Epithelial cell of proximal tubule (primary cell): ENCODE measurements at regions not wholly inside any gene's neighbourhood (a gene's known extent, or its start where the extent isn't known, plus 50 kb on each side); places are given as distances from the start of the nearest gene placed in this dataset.

Experiments used
- DNase-seq: peaks from one replicate; pipeline ENCODE4 v3.0.0-alpha.2; 2011; ENCODE audit warnings: low read depth
- H3K4me3 ChIP-seq: 2 replicates; pipeline ENCODE4 v1.5.1; 2011; ENCODE audit warnings: low read depth, mild to moderate bottlenecking, low read length
- CTCF ChIP-seq: conservative IDR thresholded peaks from 2 replicates; pipeline ENCODE4 v1.5.1; 2012; ENCODE audit warnings: low read depth, mild to moderate bottlenecking, low read length

DNA sequence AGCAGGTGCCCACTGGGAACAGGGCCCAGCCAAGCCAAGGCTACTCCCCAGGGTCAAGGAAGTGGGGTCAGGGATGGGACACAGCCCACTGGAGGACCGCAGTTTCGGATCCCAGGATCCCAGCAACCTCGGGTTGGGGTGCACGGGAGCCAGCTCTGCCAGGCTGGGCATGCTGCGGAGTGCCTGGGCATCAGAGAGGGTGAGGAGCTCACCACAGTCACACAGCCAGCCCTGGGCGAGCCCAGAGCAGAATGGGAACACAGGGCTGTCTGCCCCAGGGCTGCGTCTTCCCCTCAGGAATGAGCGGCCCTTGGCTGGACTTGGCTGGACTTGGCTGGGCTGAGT, 74.3 kb upstream of the SLCO4A1 start:
- DNase-seq: no peak
- no peak overlapping the region for H3K4me3 ChIP-seq
- TF ChIP-seq CTCF: no peak

- TF ChIP-seq CTCF: no peak
- no peak for DNase-seq
- H3K4me3 ChIP-seq: no peak overlapping the region
Observed at GRCh38 chr20:62569615-62570014, 72.7 kb upstream of the SLCO4A1 start.

GRCh38 chr20:62570403-62570802, 71.9 kb upstream of the SLCO4A1 start:
- DNase-seq: no peak
- H3K4me3 ChIP-seq: no peak overlapping the region
- no peak for TF ChIP-seq CTCF

DNA sequence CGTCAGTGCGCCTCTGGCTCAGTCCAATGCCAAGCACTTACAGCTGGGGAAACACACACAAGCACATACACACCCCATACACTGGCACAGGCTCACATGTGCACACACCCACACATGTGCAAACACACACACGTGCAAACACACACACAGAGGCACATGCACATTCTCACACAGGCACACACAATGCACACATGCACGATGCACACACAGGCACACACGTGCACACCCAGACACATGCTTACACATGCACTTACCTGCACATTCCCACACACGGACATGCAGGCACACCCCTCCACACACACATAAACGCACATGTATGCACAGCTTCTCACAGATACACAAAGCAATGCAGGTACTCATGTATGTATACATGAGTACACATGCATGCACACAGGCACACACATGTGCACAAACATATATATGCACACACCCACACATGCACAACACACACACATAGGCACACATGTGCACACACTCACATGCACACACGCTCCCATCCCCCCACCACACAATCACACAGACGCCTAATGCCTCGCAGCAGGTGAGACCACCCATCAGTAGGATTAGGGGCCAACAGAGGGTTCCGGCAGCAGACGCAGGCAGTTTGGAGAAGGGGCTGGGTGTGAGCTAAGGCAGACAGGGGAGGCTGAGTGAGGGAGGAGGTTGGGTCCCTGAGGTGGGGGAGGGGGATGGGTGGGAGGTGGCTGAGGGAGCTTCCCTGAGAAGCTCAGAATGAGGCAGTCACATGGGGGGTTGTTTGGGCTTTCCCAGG, 71.2 kb upstream of the SLCO4A1 start:
- no peak overlapping the region for H3K4me3 ChIP-seq
- TF ChIP-seq CTCF: no peak
- DNase-seq: no peak

DNA sequence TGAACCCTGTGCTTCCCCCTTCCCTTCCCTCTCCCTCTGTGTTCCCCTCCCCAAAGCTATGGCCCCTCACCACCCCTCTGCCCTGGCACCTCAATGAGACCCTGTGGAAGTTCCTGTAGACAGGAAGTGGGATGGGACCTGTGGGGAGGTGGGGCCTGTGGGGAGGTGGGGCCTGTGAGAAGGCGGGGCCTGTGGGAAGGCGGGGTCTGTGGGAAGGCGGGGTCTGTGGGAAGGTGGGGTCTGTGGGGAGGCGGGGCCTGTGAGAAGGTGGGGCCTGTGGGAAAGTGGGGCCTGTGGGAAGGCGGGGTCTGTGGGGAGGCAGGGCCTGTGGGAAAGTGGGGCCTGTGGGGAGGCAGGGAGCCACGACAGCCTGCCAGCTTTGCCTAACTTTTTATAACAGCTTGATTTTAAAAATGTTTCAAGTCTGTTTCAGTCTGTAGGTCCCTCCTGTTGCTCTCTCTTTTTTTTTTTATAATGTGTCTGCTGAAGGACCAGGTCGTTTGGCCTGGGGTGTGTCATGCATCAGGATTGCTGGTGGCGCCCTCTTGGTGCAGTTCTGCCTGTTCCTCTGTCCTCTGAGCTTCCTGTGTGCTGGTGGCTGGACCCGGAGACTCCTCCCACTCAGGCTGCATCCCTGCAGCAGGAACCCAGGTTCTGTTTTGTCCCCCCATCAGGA, 70.5 kb upstream of the SLCO4A1 start:
- H3K4me3 ChIP-seq: no peak overlapping the region
- DNase-seq: no peak
- peak; percentile 19 for TF ChIP-seq CTCF

DNA sequence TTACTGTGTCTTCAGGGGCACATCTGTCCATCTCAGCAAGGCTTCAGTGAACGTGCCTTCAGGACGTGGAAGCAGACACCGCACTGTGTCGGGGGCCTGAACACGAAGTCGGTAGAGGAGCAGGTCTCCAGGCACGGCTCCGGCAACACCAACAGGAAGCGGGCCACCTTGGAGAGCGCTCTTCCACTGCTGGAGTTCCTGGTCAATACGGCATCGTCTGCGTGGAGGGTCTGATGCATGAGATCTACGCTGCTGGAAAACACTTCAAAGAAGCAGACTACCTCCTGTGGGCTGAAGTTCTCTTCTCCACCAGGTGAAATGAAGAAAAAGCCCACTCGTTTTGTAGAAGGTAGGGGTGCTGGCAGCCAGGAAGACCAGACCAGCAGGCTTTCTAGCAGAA, 69.3 kb upstream of the SLCO4A1 start:
- DNase-seq: no peak
- TF ChIP-seq CTCF: no peak
- H3K4me3 ChIP-seq: no peak overlapping the region

- no peak for TF ChIP-seq CTCF
- no peak for DNase-seq
Observed at GRCh38 chr20:62573817-62574216, 68.5 kb upstream of the SLCO4A1 start.

More at GRCh38 chr20:62573817-62574216, 68.5 kb upstream of the SLCO4A1 start:
- H3K4me3 ChIP-seq: no peak overlapping the region
